IMR-90 (cell line): ENCODE measurements at regions not wholly inside any gene's neighbourhood (a gene's known extent, or its start where the extent isn't known, plus 50 kb on each side); places are given as distances from the start of the nearest gene placed in this dataset.

Experiments
- ATAC-seq: fragments of 200-7000 bp; cut with Tn5 transposase; 2 replicates; pipeline ENCODE4 v1.9.1; 2020; ENCODE audit warnings: low read depth, mild to moderate bottlenecking, moderate library complexity
- BruUV-seq: library from RNA; stranded (reverse); fragments of 400-500 nt; replicated peaks from 2 replicates; lab custom pipeline; 2021; lab: Mats Ljungman, UMichigan
- CTCF ChIA-PET: fragments of 300-600 bp; formaldehyde crosslinking; extraction: SDS; loops from one replicate; lab custom pipeline; 2021; ENCODE audit warnings: antibody characterized with exemption; lab: Yijun Ruan, JAX
- POLR2A ChIA-PET: fragments of 300-600 bp; sonication (Branson Sonifier 250); formaldehyde crosslinking; loops from one replicate; lab custom pipeline; 2022; ENCODE audit warnings: antibody characterized with exemption; ENCODE audit not compliant: unreplicated experiment; lab: Charles Lee
- DNase-seq: peaks from one replicate; pipeline ENCODE4 v3.0.0; 2013
- H2AFZ ChIP-seq: replicated peaks from 2 replicates; pipeline ENCODE3; 2013; ENCODE audit warnings: low read length, mild to moderate bottlenecking; ENCODE audit not compliant: poor library complexity
- H2AK5ac ChIP-seq: 2 replicates; pipeline ENCODE4 v1.6.1; 2013; ENCODE audit warnings: low read depth, low read length, inconsistent platforms
- H2AK9ac ChIP-seq: replicated peaks from 2 replicates; pipeline ENCODE3; 2013; ENCODE audit warnings: mild to moderate bottlenecking, low read depth, low read length, moderate library complexity; ENCODE audit not compliant: poor library complexity
- H2BK120ac ChIP-seq: 2 replicates; pipeline ENCODE4 v1.6.1; 2013; ENCODE audit warnings: low read depth, low read length, inconsistent platforms
- H2BK15ac ChIP-seq: 3 replicates; pipeline ENCODE4 v1.6.1; 2013; ENCODE audit warnings: low read depth, low read length, inconsistent platforms
- H2BK20ac ChIP-seq: 2 replicates; pipeline ENCODE4 v1.6.1; 2013; ENCODE audit warnings: low read depth, mild to moderate bottlenecking, inconsistent platforms, low read length, moderate library complexity
- H2BK5ac ChIP-seq: 2 replicates; pipeline ENCODE4 v1.6.1; 2013; ENCODE audit warnings: mild to moderate bottlenecking, low read depth, low read length, inconsistent platforms; ENCODE audit not compliant: poor library complexity, severe bottlenecking
- H3K14ac ChIP-seq: replicated peaks from 2 replicates; pipeline ENCODE4 v1.6.1; 2013; ENCODE audit warnings: low read depth, low read length, inconsistent platforms
- H3K18ac ChIP-seq: 2 replicates; pipeline ENCODE4 v1.6.1; 2013; ENCODE audit warnings: low read depth, low read length, control low read depth
- H3K23ac ChIP-seq: 2 replicates; pipeline ENCODE4 v1.6.1; 2013; ENCODE audit warnings: low read depth, low read length, inconsistent platforms
- H3K27ac ChIP-seq: 2 replicates; pipeline ENCODE4 v1.5.1; 2013; ENCODE audit warnings: mild to moderate bottlenecking, control low read depth, low read length; ENCODE audit not compliant: insufficient read depth
- H3K27me3 ChIP-seq: 2 replicates; pipeline ENCODE4 v1.6.1; 2013; ENCODE audit warnings: low read length; ENCODE audit not compliant: control insufficient read depth, insufficient read depth
- H3K36me3 ChIP-seq: 2 replicates; pipeline ENCODE4 v1.6.1; 2013; ENCODE audit warnings: low read length, mixed read lengths; ENCODE audit not compliant: control insufficient read depth, insufficient read depth
- H3K4ac ChIP-seq: 2 replicates; pipeline ENCODE4 v1.6.1; 2013; ENCODE audit warnings: low read depth, low read length, inconsistent platforms
- H3K4me1 ChIP-seq: 2 replicates; pipeline ENCODE4 v1.6.1; 2013; ENCODE audit warnings: low read length, mixed read lengths; ENCODE audit not compliant: control insufficient read depth, insufficient read depth
- H3K4me2 ChIP-seq: 2 replicates; pipeline ENCODE4 v1.6.1; 2013; ENCODE audit warnings: low read depth, mild to moderate bottlenecking, control low read depth, low read length, moderate library complexity
- H3K4me3 ChIP-seq: 2 replicates; pipeline ENCODE4 v1.5.1; 2013; ENCODE audit warnings: low read depth, mild to moderate bottlenecking, control low read depth, low read length, moderate library complexity; ENCODE audit not compliant: insufficient read depth
- H3K56ac ChIP-seq: 2 replicates; pipeline ENCODE4 v1.6.1; 2013; ENCODE audit warnings: low read length, inconsistent platforms; ENCODE audit not compliant: insufficient read depth; ENCODE audit errors: extremely low read depth
- H3K79me1 ChIP-seq, 2 experiments: 2 replicates each; pipeline ENCODE4 v1.6.1; 2013; ENCODE audit warnings: low read length in 2 of 2, inconsistent platforms in 1 of 2, low read depth in 1 of 2
- H3K9ac ChIP-seq: 2 replicates; pipeline ENCODE4 v1.6.1; 2013; ENCODE audit warnings: low read depth, low read length, control low read depth
- H3K9me1 ChIP-seq: 2 replicates; pipeline ENCODE4 v1.6.1; 2013; ENCODE audit warnings: low read length, inconsistent platforms; ENCODE audit not compliant: insufficient read depth
- H3K9me3 ChIP-seq: 2 replicates; pipeline ENCODE4 v1.6.1; 2013; ENCODE audit warnings: low read length; ENCODE audit not compliant: control insufficient read depth, insufficient read depth
- H4K20me1 ChIP-seq: 2 replicates; pipeline ENCODE4 v1.6.1; 2013; ENCODE audit warnings: low read length, inconsistent platforms; ENCODE audit not compliant: insufficient read depth
- H4K5ac ChIP-seq: 2 replicates; pipeline ENCODE4 v1.6.1; 2013; ENCODE audit warnings: mild to moderate bottlenecking, low read depth, low read length, control low read depth
- H4K8ac ChIP-seq, 2 experiments: 2 replicates each; pipeline ENCODE4 v1.6.1; 2013; ENCODE audit warnings: low read depth in 2 of 2, low read length in 2 of 2, control low read depth in 1 of 2, inconsistent platforms in 1 of 2
- H4K91ac ChIP-seq: 2 replicates; pipeline ENCODE4 v1.6.1; 2013; ENCODE audit warnings: low read depth, low read length, inconsistent platforms; ENCODE audit not compliant: insufficient read depth
- BHLHE40 ChIP-seq: fragments of 150-350 bp; IDR thresholded peaks from 2 replicates; pipeline ENCODE4 v1.6.1; 2016; ENCODE audit warnings: mild to moderate bottlenecking, low read depth, low read length
- CEBPB ChIP-seq: IDR thresholded peaks from 2 replicates; pipeline ENCODE4 v1.6.1; 2012; ENCODE audit warnings: low read depth, low read length, improper control_type of control experiment
- CHD1 ChIP-seq: IDR thresholded peaks from 2 replicates; pipeline ENCODE4 v1.6.1; 2012; ENCODE audit warnings: low read depth, low read length, improper control_type of control experiment
- CTCF ChIP-seq: conservative IDR thresholded peaks from 2 replicates; pipeline ENCODE4 v1.5.1; 2012; ENCODE audit warnings: mild to moderate bottlenecking, low read depth, low read length, improper control_type of control experiment
- MAFK ChIP-seq: IDR thresholded peaks from 2 replicates; pipeline ENCODE4 v1.6.1; 2012; ENCODE audit warnings: low read depth, low read length, improper control_type of control experiment
- MAZ ChIP-seq: IDR thresholded peaks from 2 replicates; pipeline ENCODE4 v1.6.1; 2012; ENCODE audit warnings: low read depth, mild to moderate bottlenecking, low read length, improper control_type of control experiment, moderate library complexity, borderline replicate concordance
- MXI1 ChIP-seq: IDR thresholded peaks from 2 replicates; pipeline ENCODE4 v1.6.1; 2012; ENCODE audit warnings: low read depth, mild to moderate bottlenecking, low read length, moderate library complexity, borderline replicate concordance
- RAD21 ChIP-seq: IDR thresholded peaks from 2 replicates; pipeline ENCODE4 v1.6.1; 2012; ENCODE audit warnings: low read length, improper control_type of control experiment
- RCOR1 ChIP-seq: IDR thresholded peaks from 2 replicates; pipeline ENCODE4 v1.6.1; 2012; ENCODE audit warnings: mild to moderate bottlenecking, low read length, improper control_type of control experiment; ENCODE audit not compliant: insufficient replicate concordance
- RFX5 ChIP-seq: IDR thresholded peaks from 2 replicates; pipeline ENCODE4 v1.8.0; 2012; ENCODE audit warnings: low read depth, mild to moderate bottlenecking, low read length, moderate library complexity
- SMC3 ChIP-seq: fragments of 150-350 bp; IDR thresholded peaks from 2 replicates; pipeline ENCODE4 v1.6.1; 2016; ENCODE audit warnings: low read depth, mild to moderate bottlenecking, antibody characterized with exemption, low read length, moderate library complexity
- USF2 ChIP-seq: fragments of 150-350 bp; IDR thresholded peaks from 2 replicates; pipeline ENCODE4 v1.6.1; 2017; ENCODE audit warnings: mild to moderate bottlenecking, antibody characterized with exemption, low read length, low read depth
- WGBS, 2 experiments: methylation state at CpG; one replicate each; pipeline versions ENCODE4 v1.1.5 to v1.1.7; 2013; ENCODE audit warnings: missing lambda C conversion rate in 2 of 2; ENCODE audit not compliant: insufficient read length in 1 of 2; ENCODE audit errors: extremely low coverage in 2 of 2; 5-methylcytosine and 5-hydroxymethylcytosine counted together
- dilution Hi-C: fragments of 300-500 bp; cut with HindIII; formaldehyde crosslinking; loops from one replicate; pipeline ENCODE4 v1.14.3; 2018; ENCODE audit warnings: low sequenced_read_pairs; ENCODE audit not compliant: unreplicated experiment
- in situ Hi-C: fragments of 300-500 bp; cut with MboI; formaldehyde crosslinking; loops from 3 replicates; pipeline ENCODE4 v1.14.3; 2019; ENCODE audit warnings: low sequenced_read_pairs, inconsistent platforms, mixed read lengths
- intact Hi-C: fragments of 100-400 bp; cut with micrococcal nuclease; formaldehyde crosslinking; loops from 2 replicates; pipeline ENCODE4 v1.10.0; 2022

- Histone ChIP-seq H2BK15ac (no peak overlapping the region; the same call in 2 of the 3 replicates), H3K9me1 (no peaks in the 10 kb centered on the region), H2BK5ac (no peak overlapping the region), H3K27ac (no peak overlapping the region), H3K4ac (no peak overlapping the region), H4K91ac (no peak overlapping the region), H3K4me1 (peaks cover 7% of the 10 kb centered on the region; the same call in 1 of the 2 replicates), H3K9me3 (no peaks in the 10 kb centered on the region), H3K14ac (no peak overlapping the region), H3K79me1 (no peaks in the 10 kb centered on the region), H2AFZ (no peak overlapping the region), H2AK9ac (no peak overlapping the region), H3K56ac (no peak overlapping the region), H2BK120ac (no peak overlapping the region), H3K4me2 (no peak overlapping the region), H3K4me3 (no peak overlapping the region), H3K36me3 (no peaks in the 10 kb centered on the region), H4K8ac (no peak overlapping the region), H3K23ac (no peak overlapping the region), H4K5ac (no peak overlapping the region), H3K27me3 (no peaks in the 10 kb centered on the region), H2AK5ac (no peak overlapping the region), H3K18ac (no peak overlapping the region), H3K9ac (no peak overlapping the region), H4K20me1 (no peaks in the 10 kb centered on the region), H2BK20ac (no peak overlapping the region)
- intact Hi-C loops (no loop called here), dilution Hi-C loops (no loop called here), in situ Hi-C loops (no loop called here)
- DNase-seq (no peak), ATAC-seq (no peak)
- CTCF ChIA-PET: no interaction called here
- WGBS, 2 experiments: no CpG with 5 or more reads among the region's 1 CpG
- no peak for TF ChIP-seq USF2
- TF ChIP-seq RCOR1: no peak
- no peak for TF ChIP-seq BHLHE40
- TF ChIP-seq MXI1: no peak
- no peak for TF ChIP-seq CHD1
- TF ChIP-seq MAZ: no peak
- TF ChIP-seq RFX5: no peak
- TF ChIP-seq SMC3: no peak
- TF ChIP-seq CTCF: no peak
- TF ChIP-seq MAFK: no peak
- no peak for TF ChIP-seq RAD21
- TF ChIP-seq CEBPB: no peak
- BruUV-seq: no TSS peak
- POLR2A ChIA-PET: no interaction called here
Observed at GRCh38 chr4:28227764-28228163, 1367.1 kb downstream of the STIM2 start.
